Suppressor macrophage (primary cell): ENCODE measurements at regions not wholly inside any gene's neighbourhood (a gene's known extent, or its start where the extent isn't known, plus 50 kb on each side); places are given as distances from the start of the nearest gene placed in this dataset.
"Not testable (repeated sequence)": the region's sequence is repeated elsewhere in the genome, so short reads cannot be mapped to it uniquely, and the experiment has no call there.

Source experiments
- DNase-seq, 4 experiments: peaks; one replicate each; pipeline ENCODE4 v3.0.0-alpha.2; 2020 to 2022

GRCh38 chr17:5975661-5976060, 94.5 kb upstream of the WSCD1 start:
- DNase-seq, result no peak

DNA sequence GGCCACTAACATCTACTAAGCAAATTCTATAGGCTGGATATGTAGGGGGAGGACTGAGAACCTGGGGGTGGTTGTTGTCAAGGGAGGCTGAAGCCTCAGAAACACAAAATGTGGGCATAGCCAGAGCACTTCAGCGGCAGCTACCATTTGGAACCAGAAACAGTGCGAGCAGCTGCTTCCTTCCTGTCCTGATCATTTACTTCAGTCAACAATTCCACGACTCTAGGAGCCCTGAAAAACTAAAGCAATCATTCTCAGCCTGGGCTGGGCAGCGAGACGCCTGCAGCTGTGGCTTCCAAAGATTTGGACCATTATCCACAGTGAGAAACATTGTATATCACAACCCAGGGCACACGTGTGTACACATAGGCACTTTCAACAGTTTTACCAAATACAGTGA, 93.9 kb upstream of the WSCD1 start:
- DNase-seq, result no peak

DNA sequence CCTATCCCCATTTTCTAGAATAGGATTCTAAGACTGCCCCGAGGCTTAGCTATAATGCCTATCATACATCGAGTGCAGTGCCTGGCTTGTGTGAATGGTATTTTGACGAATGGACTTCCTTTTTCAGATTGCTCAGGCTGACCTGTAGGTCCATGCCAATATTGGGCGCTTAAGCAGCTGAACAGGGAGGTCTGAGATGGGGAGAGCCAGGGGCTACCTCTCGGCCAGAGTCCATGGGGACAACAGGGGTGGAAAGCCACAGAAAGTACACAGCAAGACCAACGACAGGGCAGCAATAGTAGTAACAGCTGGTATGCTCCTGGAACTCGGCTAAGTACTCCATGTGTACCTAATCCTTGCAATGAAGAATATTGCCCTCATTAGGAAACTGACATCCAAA, 91.7 kb upstream of the WSCD1 start:
- DNase-seq, result no peak

DNA sequence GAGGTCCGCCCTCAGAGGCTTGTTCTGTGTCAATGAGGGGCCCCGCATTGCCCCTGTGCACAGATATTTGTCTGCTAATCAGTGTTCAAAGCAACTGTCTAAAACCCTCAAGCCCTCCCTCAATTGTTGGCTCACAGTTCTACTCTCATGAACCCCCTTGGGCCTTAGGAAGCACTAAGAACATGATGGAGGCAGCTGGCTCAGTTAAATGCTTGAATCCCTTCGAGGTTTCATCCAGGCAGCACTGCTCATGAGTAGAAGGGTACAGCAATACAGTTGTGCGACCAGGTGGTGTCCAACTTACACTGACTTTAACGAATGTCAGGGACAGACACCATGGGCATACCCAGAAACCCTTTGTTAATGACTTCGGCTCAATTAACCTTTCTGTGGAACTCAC, 89.2 kb upstream of the WSCD1 start:
- no peak for DNase-seq

- DNase-seq, result no peak
These were observed 83.5 kb upstream of the WSCD1 start for GRCh38 chr17:5986644-5987043.

DNA sequence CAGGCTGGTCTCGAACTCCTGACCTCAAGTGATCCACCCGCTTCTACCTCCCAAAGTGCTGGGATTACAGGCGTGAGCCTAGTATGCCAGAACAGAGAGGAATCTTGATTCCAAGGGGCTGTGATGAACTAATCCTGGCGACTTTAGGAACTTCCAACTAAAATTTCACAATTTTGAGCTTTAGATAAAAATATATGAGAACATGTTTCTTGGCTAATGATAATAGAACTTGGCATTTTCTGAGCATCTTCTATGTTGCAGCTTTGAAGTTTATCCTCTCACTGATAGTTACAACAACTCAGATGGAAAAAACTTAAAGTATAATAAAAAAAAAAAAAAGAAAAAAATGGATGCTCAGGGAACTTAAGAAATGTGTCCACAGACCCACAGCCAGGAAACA, 69.8 kb upstream of the WSCD1 start:
- DNase-seq, result no peak

DNA sequence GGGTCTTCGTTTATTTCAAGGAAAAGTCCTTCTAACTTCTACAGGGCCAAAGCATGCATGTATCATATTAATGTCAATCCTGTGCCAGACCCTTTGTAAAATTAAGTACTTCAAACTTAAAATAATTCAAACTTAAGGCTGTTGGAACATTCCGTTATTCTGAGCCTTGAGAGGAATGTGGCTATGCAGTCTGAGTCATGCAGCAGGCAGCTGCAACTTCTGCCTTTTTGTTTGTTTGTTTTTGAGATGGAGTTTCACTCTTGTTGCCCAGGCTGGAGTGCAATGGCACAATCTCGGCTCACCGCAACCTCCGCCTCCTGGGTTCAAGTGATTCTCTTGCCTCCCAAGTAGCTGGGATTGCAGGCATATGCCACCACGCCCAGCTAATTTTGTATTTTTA, 67.0 kb upstream of the WSCD1 start:
- DNase-seq, result not testable (repeated sequence)

GRCh38 chr17:6005939-6006338, 64.2 kb upstream of the WSCD1 start:
- no peak for DNase-seq

DNA sequence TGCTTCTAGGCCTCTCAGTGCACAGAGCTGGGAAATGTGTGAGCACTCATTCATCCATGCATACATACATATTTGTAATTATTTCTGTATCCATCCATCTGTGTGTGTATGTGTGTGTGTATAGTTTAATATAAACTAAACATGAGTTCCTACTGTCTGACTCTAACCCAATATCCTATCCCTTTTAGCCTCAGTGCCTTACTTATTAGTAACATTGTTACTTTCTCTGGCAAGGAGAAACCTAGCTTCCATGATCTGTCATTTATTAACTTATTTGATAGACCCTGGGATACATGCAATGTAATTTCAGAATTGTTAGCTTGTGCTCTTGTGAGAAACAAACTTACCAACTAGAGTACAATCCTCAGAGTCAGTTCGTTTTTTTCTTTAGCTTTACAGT, 59.0 kb upstream of the WSCD1 start:
- no peak for DNase-seq

DNA sequence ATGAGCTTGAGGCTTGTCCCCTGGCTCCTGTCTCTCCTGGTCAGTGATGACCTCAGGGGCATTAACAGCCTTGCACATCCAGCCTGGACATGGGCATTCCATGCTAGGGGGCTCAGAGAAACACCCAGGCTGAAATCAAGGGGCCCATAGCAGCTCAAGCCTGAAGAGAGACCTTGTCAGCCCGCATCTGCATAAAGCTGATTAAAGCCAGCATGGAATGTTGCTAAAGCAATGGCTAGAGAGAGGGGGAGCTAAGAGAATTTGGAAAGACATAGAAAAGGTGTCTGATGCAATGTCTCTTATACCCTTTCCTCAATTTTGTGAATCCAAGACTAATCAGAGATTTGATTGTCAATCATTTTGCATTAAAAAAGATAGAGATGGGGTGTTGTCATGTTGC, 51.4 kb upstream of the WSCD1 start:
- no peak for DNase-seq

DNA sequence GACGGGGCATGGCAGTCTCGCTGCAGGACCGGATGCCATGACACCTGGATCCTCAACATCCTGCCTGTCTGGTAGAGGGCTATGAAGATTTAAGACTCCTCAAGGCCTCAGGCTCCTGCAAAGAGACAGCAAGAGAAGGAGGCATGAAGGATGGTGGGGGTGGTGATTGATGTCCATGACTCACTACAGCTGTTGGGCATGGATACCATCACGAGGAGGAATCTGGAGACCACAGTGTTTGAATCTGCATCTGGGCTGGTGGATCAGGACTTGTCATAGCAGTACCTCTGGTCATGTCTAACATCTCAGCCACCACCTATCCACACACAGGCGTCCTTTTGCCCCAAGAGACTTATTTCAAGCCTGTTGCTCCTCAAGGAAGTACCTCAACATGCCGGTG, 50.2 kb upstream of the WSCD1 start:
- DNase-seq, result no peak

DNA sequence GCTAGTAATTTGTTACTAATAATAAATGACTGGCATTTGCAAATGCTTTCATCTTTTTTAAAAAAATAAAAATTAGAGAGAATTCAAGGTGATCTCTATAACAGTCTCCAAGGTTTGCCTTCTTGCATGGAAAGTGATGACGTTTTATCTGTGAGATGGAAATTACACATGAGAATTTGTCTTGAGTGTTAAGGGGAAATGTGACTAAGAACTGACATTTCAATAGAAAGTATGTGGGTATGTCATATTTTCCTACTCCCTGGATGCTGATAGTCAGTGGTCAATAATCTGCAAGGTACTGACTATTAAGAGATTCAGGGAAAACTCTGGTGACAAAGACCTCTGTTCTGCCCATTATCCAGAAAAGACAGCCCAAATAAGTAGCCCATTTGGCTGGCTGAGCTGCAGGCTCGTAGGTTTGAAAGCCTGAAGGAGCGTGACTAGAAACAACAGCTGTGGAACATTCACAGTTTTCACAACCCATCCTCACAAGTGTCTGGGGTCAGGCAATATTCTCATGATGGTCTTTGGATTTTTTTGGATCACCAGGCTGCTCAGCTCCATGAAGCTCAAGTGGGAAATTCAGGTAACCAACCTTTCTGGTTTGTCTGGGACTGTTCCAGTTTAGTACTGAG, 49.7 kb upstream of the WSCD1 start:
- no peak for DNase-seq
